Calu3 (cell line): ENCODE measurements at regions not wholly inside any gene's neighbourhood (a gene's known extent, or its start where the extent isn't known, plus 50 kb on each side); places are given as distances from the start of the nearest gene placed in this dataset.

Experiments
- BruUV-seq: library from RNA; stranded (reverse); fragments of 400-500 nt; replicated peaks from 2 replicates; lab custom pipeline; 2021; lab: Mats Ljungman, UMichigan
- CTCF ChIA-PET: fragments of 300-600 bp; sonication (Branson Sonifier 250); formaldehyde crosslinking; loops from one replicate; lab custom pipeline; 2022; ENCODE audit warnings: antibody characterized with exemption; lab: Charles Lee
- DNase-seq: peaks from one replicate; pipeline ENCODE4 v3.0.0; 2022
- H3K27ac Mint-ChIP-seq: one replicate; pipeline ENCODE4 v1.8.0; 2022; ENCODE audit warnings: mixed read lengths; ENCODE audit not compliant: unreplicated experiment
- H3K27me3 Mint-ChIP-seq: one replicate; pipeline ENCODE4 v1.8.0; 2022; ENCODE audit warnings: mixed read lengths; ENCODE audit not compliant: unreplicated experiment
- H3K36me3 Mint-ChIP-seq: one replicate; pipeline ENCODE4 v1.8.0; 2022; ENCODE audit warnings: mild to moderate bottlenecking, moderate library complexity, mixed read lengths; ENCODE audit not compliant: insufficient read depth, unreplicated experiment
- H3K4me1 Mint-ChIP-seq: one replicate; pipeline ENCODE4 v1.8.0; 2022; ENCODE audit warnings: mild to moderate bottlenecking, low read depth, mixed read lengths; ENCODE audit not compliant: unreplicated experiment
- H3K4me3 Mint-ChIP-seq: one replicate; pipeline ENCODE4 v1.8.0; 2022; ENCODE audit warnings: mild to moderate bottlenecking, low read depth, moderate library complexity, mixed read lengths; ENCODE audit not compliant: unreplicated experiment
- H3K9me3 Mint-ChIP-seq: one replicate; pipeline ENCODE4 v1.8.0; 2022; ENCODE audit warnings: low read depth, mixed read lengths; ENCODE audit not compliant: unreplicated experiment
- CTCF ChIP-seq: fragments of 200-600 bp; IDR thresholded peaks from one replicate; pipeline ENCODE4 v1.8.0; 2022; ENCODE audit warnings: antibody characterized with exemption; ENCODE audit not compliant: unreplicated experiment
- intact Hi-C: fragments of 100-400 bp; cut with micrococcal nuclease; formaldehyde crosslinking; loops from one replicate; pipeline ENCODE4 v1.10.0; 2022; ENCODE audit not compliant: unreplicated experiment

GRCh38 chr2:125870746-125871145, 785.2 kb upstream of the GYPC start:
- H3K27me3 Mint-ChIP-seq: no peaks in the 10 kb centered on the region
- peaks cover 6% of the 10 kb centered on the region for H3K9me3 Mint-ChIP-seq
- H3K4me1 Mint-ChIP-seq: no peaks in the 10 kb centered on the region
- no peaks in the 10 kb centered on the region for H3K36me3 Mint-ChIP-seq
- CTCF ChIA-PET: no interaction called here
- DNase-seq: no peak
- BruUV-seq: no TSS peak
- H3K27ac Mint-ChIP-seq: no peak overlapping the region
- no peak for TF ChIP-seq CTCF
- intact Hi-C loops: no loop called here
- no peak overlapping the region for H3K4me3 Mint-ChIP-seq

GRCh38 chr2:125874564-125874963, 781.4 kb upstream of the GYPC start:
- peaks cover 6% of the 10 kb centered on the region for H3K9me3 Mint-ChIP-seq
- no TSS peak for BruUV-seq
- no peak overlapping the region for H3K27ac Mint-ChIP-seq
- DNase-seq: no peak
- H3K27me3 Mint-ChIP-seq: no peaks in the 10 kb centered on the region
- no peaks in the 10 kb centered on the region for H3K36me3 Mint-ChIP-seq
- H3K4me3 Mint-ChIP-seq: no peak overlapping the region
- CTCF ChIA-PET: no interaction called here
- H3K4me1 Mint-ChIP-seq: no peaks in the 10 kb centered on the region
- no peak for TF ChIP-seq CTCF
- intact Hi-C loops: no loop called here

GRCh38 chr2:125885340-125885739, 770.6 kb upstream of the GYPC start:
- H3K4me1 Mint-ChIP-seq: no peaks in the 10 kb centered on the region
- TF ChIP-seq CTCF: no peak
- intact Hi-C loops: no loop called here
- no peak overlapping the region for H3K4me3 Mint-ChIP-seq
- BruUV-seq: no TSS peak
- H3K9me3 Mint-ChIP-seq: peaks cover 13% of the 10 kb centered on the region
- no peaks in the 10 kb centered on the region for H3K36me3 Mint-ChIP-seq
- H3K27me3 Mint-ChIP-seq: no peaks in the 10 kb centered on the region
- DNase-seq: no peak
- CTCF ChIA-PET: no interaction called here
- no peak overlapping the region for H3K27ac Mint-ChIP-seq

- DNase-seq: no peak
- H3K27me3 Mint-ChIP-seq: no peaks in the 10 kb centered on the region
- no peak overlapping the region for H3K27ac Mint-ChIP-seq
- no TSS peak for BruUV-seq
- peaks cover 13% of the 10 kb centered on the region for H3K9me3 Mint-ChIP-seq
- H3K4me1 Mint-ChIP-seq: no peaks in the 10 kb centered on the region
- intact Hi-C loops: no loop called here
- H3K36me3 Mint-ChIP-seq: no peaks in the 10 kb centered on the region
- no peak for TF ChIP-seq CTCF
- no peak overlapping the region for H3K4me3 Mint-ChIP-seq
- CTCF ChIA-PET: no interaction called here
Observed at GRCh38 chr2:125886153-125886552, 769.8 kb upstream of the GYPC start.

GRCh38 chr2:125901278-125901677, 754.7 kb upstream of the GYPC start:
- no TSS peak for BruUV-seq
- no peaks in the 10 kb centered on the region for H3K27me3 Mint-ChIP-seq
- H3K36me3 Mint-ChIP-seq: no peaks in the 10 kb centered on the region
- no peak for TF ChIP-seq CTCF
- H3K4me1 Mint-ChIP-seq: no peaks in the 10 kb centered on the region
- no peak overlapping the region for H3K4me3 Mint-ChIP-seq
- CTCF ChIA-PET: no interaction called here
- no peak overlapping the region for H3K27ac Mint-ChIP-seq
- no peak for DNase-seq
- H3K9me3 Mint-ChIP-seq: peaks cover 43% of the 10 kb centered on the region
- intact Hi-C loops: no loop called here
